ENCODE measurements at regions not wholly inside any gene's neighbourhood (a gene's known extent, or its start where the extent isn't known, plus 50 kb on each side); places are given as distances from the start of the nearest gene placed in this dataset.

GRCh38 chr2:156915332-156915731, 342.2 kb upstream of the GALNT5 start:
- TF ChIP-seq EZH2 (IDR thresholded peaks at IDR 0.05; ENCODE audit: borderline replicate concordance, low read length) (no peak), CTCF (IDR thresholded peaks at IDR 0.05; ENCODE audit: low read length) (no peak)

Data from OCI-LY1 (cell line).